Inflammatory macrophage treated with lipopolysaccharide for 4 hours (primary cell): ENCODE measurements at regions not wholly inside any gene's neighbourhood (a gene's known extent, or its start where the extent isn't known, plus 50 kb on each side); places are given as distances from the start of the nearest gene placed in this dataset.
"Not testable (repeated sequence)": the region's sequence is repeated elsewhere in the genome, so short reads cannot be mapped to it uniquely, and the experiment has no call there.

ENCODE experiments used
- DNase-seq: peaks from one replicate; pipeline ENCODE4 v3.0.0-alpha.2; 2020

- DNase-seq = no peak
Observed at GRCh38 chr1:14270821-14271220, 327.7 kb upstream of the KAZN start.

DNA sequence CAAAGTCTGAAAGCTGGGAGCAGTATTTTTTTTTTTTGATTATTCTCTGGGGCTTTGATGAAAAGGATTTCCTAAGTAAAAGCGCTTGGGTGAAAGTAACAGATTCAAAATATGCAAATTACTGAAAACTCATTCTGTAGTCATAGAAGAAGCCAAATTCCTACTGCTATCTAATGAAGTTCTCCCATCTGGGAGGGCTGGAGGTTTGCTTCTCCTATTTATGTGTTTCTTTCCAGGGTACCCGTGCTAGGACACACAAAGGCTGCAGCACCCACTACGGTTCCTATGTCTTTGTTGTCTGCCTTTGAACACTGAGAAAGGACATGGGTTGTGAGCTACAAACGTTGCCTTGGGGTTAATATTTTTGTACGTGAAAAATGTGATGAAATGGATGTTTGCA is 324.7 kb upstream of the KAZN start:
- no peak for DNase-seq

GRCh38 chr1:14279891-14280290 is 318.6 kb upstream of the KAZN start:
- DNase-seq = not testable (repeated sequence)

DNA sequence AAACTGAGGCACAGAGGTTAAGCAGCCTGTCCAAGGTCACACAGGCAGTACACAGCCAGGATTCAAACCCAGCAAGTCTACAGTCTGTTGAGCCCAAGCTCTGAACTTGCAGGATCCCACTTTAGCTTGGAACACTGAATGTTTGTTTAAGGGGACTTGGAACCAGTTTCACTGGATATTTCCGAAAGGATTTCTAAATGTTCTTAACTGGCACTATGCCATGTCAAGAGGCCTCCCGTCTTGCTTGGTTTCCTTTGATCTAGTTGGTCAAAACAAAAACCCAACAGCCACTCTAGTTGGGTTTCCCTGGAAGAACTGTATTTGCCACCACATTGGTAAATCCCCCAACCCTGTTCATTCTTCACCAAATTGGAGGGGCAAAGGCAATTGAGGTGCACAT is 317.6 kb upstream of the KAZN start:
- DNase-seq = no peak

DNA sequence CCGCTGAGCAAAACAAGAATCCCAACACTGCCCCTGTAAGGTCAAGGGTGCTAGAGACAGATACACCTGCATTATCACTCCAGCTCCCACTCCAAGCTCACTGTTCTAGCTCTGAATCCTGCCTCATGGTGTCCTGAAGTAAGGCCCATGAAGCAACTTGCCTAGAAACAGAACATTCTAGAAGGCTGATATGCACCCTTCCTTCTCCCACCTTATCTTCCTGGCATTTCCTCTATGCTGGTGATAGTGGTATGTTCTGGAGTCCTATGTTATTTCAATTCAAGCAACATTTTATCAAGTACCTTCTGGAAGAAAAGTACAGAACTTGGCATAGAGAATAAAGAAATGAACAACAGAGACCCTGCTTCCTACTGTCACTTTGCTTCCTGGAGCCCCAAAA is 317.1 kb upstream of the KAZN start:
- no peak for DNase-seq

DNA sequence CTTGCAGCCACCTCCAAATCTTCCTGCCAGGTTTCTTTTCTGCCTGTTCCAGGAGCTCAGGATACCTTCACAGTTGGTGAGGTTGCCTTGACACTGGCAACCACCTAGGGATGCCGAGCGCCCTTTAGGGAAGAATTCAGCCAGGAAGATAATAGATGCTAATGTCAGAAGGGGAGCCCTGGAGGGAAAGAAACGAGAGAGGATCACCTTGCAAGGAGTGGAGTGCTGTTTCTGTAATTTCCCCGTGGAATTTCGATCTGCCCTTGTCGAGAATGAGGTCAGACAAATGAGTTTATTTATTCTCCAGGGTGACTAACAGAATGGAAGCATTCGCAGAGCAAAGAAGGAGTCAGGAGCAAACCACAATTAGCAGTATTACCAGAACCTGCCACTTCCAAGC is 315.8 kb upstream of the KAZN start:
- DNase-seq = no peak

GRCh38 chr1:14285238-14285637 is 313.2 kb upstream of the KAZN start:
- no peak for DNase-seq

GRCh38 chr1:14291182-14291581 is 307.3 kb upstream of the KAZN start:
- DNase-seq = not testable (repeated sequence)

DNA sequence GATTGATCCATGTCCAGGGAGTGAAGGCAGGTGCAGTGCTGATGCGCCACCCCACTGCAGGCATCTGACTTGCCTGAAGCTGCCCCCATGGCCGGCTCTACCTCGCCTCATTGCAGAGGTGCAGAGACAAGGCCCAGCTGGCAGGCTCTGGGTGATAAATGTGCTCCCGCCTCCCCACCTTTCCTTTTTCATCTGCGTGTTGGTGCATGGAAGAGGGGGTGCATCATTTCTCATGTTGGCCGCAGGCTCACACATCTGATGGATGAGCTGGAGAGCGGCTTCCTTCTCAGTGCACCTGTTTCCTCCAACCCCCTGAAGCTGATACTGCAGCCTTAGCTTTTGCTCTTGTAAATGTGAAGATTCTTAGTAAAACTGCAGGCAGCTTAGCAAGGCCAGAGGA is 306.0 kb upstream of the KAZN start:
- DNase-seq = no peak

DNA sequence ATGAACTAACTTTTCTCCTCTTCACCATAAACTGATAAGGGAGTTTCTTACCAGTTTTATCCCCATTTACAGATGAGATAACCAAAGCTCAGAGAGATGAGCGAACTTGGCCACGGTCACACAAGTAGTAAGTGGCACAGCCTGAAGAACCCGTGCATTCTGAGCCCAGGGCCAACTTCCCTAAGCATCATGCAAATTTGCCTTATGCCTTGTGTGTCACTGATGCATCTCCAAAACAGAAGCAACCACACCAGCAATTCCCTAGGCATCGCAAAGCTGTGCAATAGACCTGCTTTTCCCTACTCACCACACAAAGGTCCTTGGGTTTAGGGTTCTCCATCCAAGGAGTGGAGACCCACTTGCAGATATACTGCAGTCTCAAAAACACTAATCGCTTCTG is 304.5 kb upstream of the KAZN start:
- no peak for DNase-seq

GRCh38 chr1:14294860-14295536 is 303.5 kb upstream of the KAZN start:
- DNase-seq = no peak

- DNase-seq = no peak
Observed at GRCh38 chr1:14296795-14297194, 301.7 kb upstream of the KAZN start.

- no peak for DNase-seq
Observed at GRCh38 chr1:14297356-14297755, 301.1 kb upstream of the KAZN start.

DNA sequence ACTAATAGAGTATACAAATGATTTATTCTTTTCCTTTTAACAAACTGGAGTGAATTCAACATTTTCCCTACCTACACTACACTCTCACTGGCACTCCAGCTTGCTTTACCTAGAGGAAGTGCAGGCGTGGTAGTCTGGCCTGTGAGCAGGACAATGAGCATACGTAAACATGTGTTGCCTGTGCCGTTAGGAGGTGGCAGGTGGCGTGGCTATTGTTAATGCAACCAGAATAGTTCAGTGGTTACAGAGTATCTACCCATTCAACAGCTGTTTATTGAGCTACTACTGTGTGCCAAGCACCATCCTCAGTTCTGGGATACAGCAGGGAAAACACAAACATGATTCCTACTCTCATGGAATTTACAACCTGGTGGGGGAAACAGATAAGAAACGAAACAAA is 299.7 kb upstream of the KAZN start:
- no peak for DNase-seq

DNA sequence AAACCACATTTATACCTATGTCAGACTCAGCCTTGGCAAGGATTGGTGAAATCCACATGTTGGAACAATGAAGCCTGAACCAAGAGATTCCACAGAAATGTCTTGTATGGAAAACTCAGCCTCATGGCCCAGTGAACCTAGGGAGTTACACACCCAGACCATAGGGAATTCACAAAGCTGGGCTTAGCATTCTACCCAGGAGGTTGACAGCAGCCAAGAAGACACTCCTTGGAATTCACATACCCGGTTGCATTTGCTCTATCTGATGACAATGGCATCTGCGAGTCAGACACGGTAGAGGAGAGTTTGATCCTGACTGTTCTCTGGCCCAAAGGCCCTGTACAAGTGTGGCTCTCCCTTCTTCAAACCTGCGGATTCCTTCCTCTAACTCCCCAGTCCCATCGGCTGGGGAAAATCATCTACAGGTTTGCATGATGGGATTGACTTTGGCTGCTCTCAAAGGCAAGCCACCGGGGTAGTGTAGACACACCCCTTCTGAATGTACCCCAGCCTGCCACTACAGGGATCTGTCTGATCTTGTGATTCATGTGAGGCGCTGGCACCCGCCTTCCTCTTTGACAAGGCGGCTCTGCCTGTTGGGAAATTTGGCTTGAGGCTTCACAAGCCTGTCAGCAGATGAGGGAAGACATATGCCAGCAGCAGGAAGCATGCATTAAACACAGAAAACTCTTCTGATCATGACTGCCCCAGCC is 297.3 kb upstream of the KAZN start:
- DNase-seq = no peak

GRCh38 chr1:14301704-14302024 is 296.8 kb upstream of the KAZN start:
- no peak for DNase-seq

DNA sequence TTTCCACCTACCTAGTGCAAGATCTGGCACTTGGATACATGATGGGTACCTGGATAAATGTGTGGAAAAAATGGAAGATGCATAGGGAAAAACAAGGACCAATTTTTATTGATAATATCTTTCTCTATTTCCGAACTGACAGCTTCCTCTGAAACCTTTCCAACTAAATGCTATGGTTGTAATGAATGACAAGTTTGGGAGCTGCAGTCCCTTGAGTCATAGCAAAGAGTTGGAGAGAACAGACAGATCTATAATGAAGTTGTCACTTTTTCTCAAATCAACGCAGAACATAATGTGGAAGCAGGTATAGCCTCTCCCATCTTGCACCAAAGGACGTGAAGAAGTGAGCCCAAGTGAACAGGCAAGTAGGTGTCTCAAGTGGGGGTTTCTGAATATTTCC is 296.5 kb upstream of the KAZN start:
- no peak for DNase-seq

DNA sequence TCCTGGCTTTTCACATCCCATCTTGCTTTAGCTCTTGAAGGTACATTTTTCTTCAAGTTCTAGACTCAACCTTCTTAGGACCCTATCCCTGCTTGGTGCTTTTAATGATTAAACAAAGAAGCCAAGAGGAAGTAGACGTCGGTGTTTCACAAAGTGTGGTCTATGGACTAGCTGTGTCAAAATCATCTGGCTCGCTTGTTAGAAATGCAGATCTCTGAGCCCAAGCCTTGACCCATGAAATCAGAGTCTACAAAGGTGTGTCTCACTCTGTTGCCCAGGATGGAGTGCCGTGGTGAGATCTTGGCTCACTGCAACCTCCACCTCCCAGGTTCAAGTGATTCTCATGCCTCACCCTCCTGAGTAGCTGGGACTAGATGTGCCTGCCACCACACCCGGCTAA is 295.5 kb upstream of the KAZN start:
- no peak for DNase-seq

DNA sequence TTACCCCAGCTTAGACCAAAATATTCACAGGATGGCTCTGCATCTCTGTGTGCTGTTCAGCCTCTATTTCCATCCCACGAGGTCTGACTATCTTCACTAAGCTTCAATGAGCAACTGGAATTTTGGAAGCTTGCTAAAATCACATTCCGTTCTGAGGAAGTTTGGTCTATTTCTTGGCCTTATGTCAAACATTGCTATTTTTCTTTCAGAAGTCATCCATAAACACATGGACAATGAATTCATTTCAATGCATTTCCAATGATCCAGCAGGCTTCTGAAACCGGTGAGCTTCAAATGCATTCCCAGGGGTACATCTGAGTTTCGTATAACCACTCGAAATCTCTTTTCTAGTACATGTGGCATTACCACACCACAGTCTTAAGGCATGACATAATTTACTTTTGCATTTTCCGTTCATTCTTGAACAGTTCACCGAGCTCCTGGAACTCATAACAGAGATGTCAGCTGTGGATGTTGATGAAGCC is 294.1 kb upstream of the KAZN start:
- no peak for DNase-seq

- DNase-seq = no peak
Observed at GRCh38 chr1:14308460-14308859, 290.0 kb upstream of the KAZN start.

- DNase-seq = no peak
Observed at GRCh38 chr1:14309984-14310383, 288.5 kb upstream of the KAZN start.

GRCh38 chr1:14310476-14310875 is 288.0 kb upstream of the KAZN start:
- DNase-seq = no peak

DNA sequence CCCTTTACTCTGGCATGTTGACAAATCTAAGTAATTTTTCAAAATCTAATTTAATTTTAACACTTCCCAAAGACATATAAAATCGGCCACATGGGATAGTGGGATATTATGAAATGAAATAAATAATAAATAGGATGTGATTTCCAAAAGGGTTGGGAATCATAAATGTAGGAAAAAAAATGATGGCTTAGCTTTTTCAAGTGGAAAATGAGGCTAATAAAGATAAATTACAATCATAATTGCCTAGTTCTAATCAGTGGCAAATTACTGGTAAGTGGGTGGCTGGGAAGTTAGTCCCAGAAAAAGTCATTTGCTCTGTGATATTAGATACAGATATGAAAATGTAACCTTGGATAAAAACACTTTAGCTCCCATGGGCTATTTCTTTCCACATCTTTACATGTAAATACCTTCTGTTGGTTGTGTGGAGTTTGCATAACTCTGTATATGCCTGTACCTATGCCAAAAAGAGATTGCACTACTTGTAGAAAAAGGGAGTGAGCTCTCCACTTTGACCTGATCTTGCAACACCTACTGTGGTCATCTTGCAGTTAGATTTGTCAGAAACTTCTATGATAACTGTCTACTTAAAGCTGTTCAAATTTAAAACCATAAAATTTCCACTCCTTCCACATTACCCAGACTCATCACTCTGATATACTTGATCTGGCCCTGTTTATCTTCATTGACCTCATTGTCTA is 284.6 kb upstream of the KAZN start:
- DNase-seq = no peak

DNA sequence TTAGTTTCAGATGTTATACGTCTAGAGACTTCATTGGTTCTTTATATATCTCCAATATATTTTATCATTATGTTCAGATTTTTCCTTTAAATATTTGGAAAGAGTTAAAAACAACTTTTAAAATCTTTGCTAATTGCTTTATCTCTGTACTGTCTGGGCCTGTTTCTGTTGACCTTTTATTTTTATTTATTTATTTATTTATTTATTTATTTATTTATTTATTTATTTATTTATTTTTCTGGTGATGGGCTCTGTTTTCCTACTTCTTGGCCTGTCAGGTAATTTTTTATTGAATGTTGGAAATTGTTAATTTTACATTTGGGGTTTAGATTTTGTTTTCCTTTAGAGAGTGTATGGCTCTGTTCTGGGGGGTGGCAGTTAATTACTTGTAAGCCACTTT is 279.7 kb upstream of the KAZN start:
- no peak for DNase-seq
